ENCODE measurements at regions not wholly inside any gene's neighbourhood (a gene's known extent, or its start where the extent isn't known, plus 50 kb on each side); places are given as distances from the start of the nearest gene placed in this dataset.

DNA sequence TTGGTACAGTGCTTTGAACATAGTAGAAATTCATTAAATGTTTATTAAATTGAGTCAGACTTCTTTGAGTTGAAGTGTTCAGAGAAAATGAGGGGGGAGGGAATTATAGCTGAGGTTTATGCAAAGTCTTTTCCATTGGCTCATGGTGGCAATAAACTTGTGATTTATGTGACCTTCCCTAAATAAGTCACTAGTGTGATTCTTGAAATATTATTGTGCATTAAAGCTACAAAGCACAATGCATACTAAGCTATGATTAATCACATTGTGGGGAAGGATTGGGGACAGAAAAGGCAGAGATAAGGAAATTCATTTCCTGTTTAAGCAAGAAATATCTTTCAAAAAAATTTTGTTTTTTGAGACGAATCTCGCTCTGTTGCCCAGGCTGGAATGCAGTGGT lies 877.5 kb downstream of the TFAP2A start:
- Histone ChIP-seq H2BK20ac (ENCODE audit: low read depth, low read length, poor library complexity, severe bottlenecking) (no peak overlapping the region), H4K5ac (ENCODE audit: insufficient read length, low read depth, low read length) (no peak overlapping the region), H3K18ac (ENCODE audit: insufficient read length, low read depth, low read length) (no peak overlapping the region), H3K9me3 (ENCODE audit: control insufficient read depth, low read depth, low read length) (no peaks in the 10 kb centered on the region), H2BK5ac (ENCODE audit: insufficient read length, low read length) (no peak overlapping the region), H3K27me3 (ENCODE audit: insufficient read depth, low read length) (no peaks in the 10 kb centered on the region), H3K79me2 (ENCODE audit: insufficient read depth, low read length) (no peaks in the 10 kb centered on the region), H3K4ac (ENCODE audit: low read depth, low read length) (no peak overlapping the region), H4K91ac (ENCODE audit: insufficient read length, low read depth, low read length) (no peak overlapping the region), H3K23ac (ENCODE audit: insufficient read length, low read depth, low read length) (no peak overlapping the region), H3K56ac (ENCODE audit: insufficient read length, low read depth, low read length) (no peak overlapping the region), H3K4me2 (ENCODE audit: insufficient read depth, insufficient read length, low read length) (no peak overlapping the region), H2AK5ac (ENCODE audit: insufficient read length, low read length) (no peak overlapping the region), H2BK15ac (ENCODE audit: low read depth, low read length) (no peak overlapping the region), H3K4me1 (ENCODE audit: insufficient read depth, low read length) (no peaks in the 10 kb centered on the region), H3K9ac (ENCODE audit: extremely low read depth, insufficient read length, low read length) (no peak overlapping the region), H2BK12ac (ENCODE audit: insufficient read length, low read depth, low read length) (no peak overlapping the region), H2AFZ (ENCODE audit: low read length) (no peak overlapping the region), H3K23me2 (ENCODE audit: insufficient read length, low read depth, low read length, poor library complexity, severe bottlenecking) (no peaks in the 10 kb centered on the region), H3K79me1 (ENCODE audit: insufficient read depth, low read depth, low read length, poor library complexity, severe bottlenecking) (no peaks in the 10 kb centered on the region), H3T11ph (ENCODE audit: low read length) (no peak overlapping the region), H4K8ac (replicated peaks; ENCODE audit: insufficient read length, low read depth, low read length) (no peak overlapping the region), H3K14ac (ENCODE audit: insufficient read depth, low read length) (no peak overlapping the region), H3K27ac (ENCODE audit: insufficient read length, low read depth, low read length) (no peak overlapping the region), H2BK120ac (ENCODE audit: low read depth, low read length, poor library complexity, severe bottlenecking) (no peak overlapping the region), H4K20me1 (ENCODE audit: control insufficient read depth, insufficient read depth, insufficient read length) (no peaks in the 10 kb centered on the region)
- TF ChIP-seq, protein P1, sequence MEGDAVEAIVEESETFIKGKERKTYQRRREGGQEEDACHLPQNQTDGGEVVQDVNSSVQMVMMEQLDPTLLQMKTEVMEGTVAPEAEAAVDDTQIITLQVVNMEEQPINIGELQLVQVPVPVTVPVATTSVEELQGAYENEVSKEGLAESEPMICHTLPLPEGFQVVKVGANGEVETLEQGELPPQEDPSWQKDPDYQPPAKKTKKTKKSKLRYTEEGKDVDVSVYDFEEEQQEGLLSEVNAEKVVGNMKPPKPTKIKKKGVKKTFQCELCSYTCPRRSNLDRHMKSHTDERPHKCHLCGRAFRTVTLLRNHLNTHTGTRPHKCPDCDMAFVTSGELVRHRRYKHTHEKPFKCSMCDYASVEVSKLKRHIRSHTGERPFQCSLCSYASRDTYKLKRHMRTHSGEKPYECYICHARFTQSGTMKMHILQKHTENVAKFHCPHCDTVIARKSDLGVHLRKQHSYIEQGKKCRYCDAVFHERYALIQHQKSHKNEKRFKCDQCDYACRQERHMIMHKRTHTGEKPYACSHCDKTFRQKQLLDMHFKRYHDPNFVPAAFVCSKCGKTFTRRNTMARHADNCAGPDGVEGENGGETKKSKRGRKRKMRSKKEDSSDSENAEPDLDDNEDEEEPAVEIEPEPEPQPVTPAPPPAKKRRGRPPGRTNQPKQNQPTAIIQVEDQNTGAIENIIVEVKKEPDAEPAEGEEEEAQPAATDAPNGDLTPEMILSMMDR (conservative IDR thresholded peaks at IDR 0.05), result no peak
- Mint-ChIP-seq H3K9me3 (no peaks in the 10 kb centered on the region; a peak in 1 of 5 replicates), H3K27ac (no peak overlapping the region), H3K27me3 (ENCODE audit: low read depth) (no peaks in the 10 kb centered on the region), H3K4me3 (no peak overlapping the region), H3K36me3 (ENCODE audit: insufficient read depth in 1 of 3, low read depth in 3 of 3) (peaks cover 0 to 5% (median 4%) of the 10 kb centered on the region in 3 experiments; a peak in 3 of 7 replicates), H3K4me1 (no peaks in the 10 kb centered on the region)
- WGBS (ENCODE audit: extremely low coverage, insufficient read length, low lambda C conversion rate), result no CpG with 5 or more reads among the region's 2 CpGs
- no peak for DNase-seq

All from H9 (cell line).